HG02588 (cell line): ENCODE measurements at regions not wholly inside any gene's neighbourhood (a gene's known extent, or its start where the extent isn't known, plus 50 kb on each side); places are given as distances from the start of the nearest gene placed in this dataset.

Experiments used
- ATAC-seq: cut with Tn5 transposase; IDR thresholded peaks from one replicate; pipeline ENCODE4 v1.9.1; 2021; ENCODE audit warnings: mild to moderate bottlenecking, moderate library complexity; ENCODE audit not compliant: unreplicated experiment

DNA sequence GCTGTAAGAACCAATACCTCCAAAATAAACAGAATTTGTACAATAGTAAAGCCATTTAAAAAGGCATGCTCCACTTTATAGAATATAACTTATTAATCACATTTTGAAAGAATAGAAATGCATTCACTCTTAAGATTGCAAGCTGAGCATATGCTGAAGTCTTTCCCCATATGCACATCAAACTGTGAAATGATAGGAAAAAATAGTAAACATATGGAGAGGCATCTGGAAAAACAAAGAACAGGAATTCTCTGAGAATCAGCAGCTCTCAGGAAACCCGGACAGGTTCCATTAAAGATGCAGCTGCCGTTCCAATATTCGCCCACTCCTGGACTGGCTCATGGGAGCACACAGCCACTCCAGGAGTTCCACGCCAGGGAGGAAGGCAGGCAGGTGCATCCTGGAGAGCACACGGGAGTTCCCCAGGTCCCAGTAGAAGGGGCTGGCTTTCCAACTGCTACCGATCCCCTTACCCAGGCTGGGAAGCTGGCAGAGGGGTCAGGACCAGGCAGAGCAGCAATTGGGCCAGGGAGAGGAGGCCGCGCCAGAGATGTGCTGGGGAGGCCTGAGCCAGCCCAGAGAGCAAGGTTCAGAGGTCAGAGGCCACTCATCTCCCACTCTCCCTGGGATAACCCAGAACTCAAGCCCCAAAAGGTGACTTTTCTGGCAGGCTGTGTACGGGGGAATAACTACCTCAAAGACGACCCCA, 111.1 kb downstream of the DLL1 start:
- no peak for ATAC-seq

- no peak for ATAC-seq
Observed at GRCh38 chr6:170178561-170179477, 112.1 kb downstream of the DLL1 start.

- no peak for ATAC-seq
Observed at GRCh38 chr6:170177772-170178560, 112.9 kb downstream of the DLL1 start.

- no peak for ATAC-seq
Observed at GRCh38 chr6:170176898-170177771, 113.7 kb downstream of the DLL1 start.

DNA sequence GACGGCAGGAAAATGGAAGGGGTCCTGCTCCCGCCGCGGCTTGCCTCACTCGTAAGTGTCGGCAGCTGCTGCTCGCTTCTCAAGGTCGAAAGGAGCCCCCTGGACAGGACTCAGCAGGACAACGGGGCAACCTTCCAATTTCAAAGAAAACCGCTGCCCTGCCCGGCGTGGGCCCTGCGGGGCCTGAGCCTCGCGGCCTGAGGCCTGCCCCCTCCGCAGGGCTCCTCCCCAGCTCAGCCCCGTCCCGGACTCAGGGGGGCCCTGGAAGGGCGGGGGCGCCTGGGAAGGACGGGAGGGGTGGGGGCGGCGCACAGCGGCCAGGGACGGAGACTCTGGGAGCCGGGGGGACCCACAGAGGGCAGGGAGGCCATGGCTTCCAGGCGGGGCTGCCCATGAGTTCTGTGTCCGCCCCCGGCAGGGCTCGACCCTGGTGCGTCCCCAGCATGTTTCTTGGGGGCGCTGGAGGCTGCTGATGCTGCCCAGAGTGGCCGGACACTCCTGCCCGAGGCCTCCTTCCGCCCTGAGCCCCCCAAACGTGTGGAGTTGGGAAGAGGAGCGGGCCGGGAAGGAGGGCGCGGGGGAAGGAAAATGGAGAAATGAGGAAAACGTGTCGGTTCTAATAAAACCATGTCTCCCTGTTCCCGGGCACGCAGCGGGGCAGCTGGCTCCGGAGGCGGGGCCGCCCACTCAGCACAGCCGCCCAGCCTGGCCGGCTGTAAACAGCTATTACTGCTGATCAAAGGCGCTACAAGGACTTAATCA, 114.6 kb downstream of the DLL1 start:
- ATAC-seq: no peak

GRCh38 chr6:170175644-170176135, 115.2 kb downstream of the DLL1 start:
- ATAC-seq: no peak

- ATAC-seq: no peak
Observed at GRCh38 chr6:170174771-170175643, 115.9 kb downstream of the DLL1 start.

- no peak for ATAC-seq
Observed at GRCh38 chr6:170174124-170174770, 116.6 kb downstream of the DLL1 start.

- no peak for ATAC-seq
Observed at GRCh38 chr6:170173335-170173881, 117.5 kb downstream of the DLL1 start.

DNA sequence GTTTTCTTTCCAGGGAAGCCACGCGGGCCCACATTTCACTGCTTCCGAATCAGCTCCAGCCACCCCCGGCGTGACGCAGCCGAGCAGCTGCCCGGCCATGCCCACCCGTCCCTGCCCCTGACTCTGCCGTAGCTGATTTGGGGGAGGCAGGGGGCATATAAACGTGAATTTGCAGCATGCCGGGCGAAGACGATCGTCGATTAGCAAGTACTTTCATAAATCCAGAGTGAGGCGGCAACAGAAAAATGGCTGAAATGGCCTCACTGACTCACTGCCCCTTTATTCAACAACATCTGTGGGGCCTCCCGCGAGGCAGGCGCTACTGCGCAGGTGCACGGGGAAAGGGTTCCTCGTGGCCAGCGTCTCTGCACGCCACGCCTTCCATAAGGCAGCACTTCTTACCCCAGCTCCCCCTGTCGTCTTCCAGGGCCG, 118.0 kb downstream of the DLL1 start:
- ATAC-seq: no peak

DNA sequence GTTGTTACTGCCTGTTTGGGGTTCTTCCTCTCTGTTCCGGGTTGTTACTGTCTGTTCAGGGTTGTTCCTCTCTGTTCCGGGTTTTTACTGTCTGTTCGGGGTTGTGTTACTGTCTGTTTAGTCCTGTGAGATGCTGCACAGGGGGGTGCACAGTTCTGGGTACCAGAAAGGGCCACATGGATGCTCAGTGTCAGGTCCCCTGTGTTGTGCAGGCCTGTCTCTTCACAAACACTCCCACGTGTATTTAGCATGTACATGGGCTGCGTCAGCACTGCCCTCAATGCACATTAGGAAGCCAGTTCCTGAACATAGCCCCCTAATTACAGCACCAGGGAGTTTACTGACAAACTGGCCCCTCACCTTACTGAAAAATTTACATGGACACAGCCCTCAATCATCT, 118.5 kb downstream of the DLL1 start:
- no peak for ATAC-seq

GRCh38 chr6:170167657-170168159, 123.2 kb downstream of the DLL1 start:
- no peak for ATAC-seq

GRCh38 chr6:170166511-170167122, 124.3 kb downstream of the DLL1 start:
- no peak for ATAC-seq

DNA sequence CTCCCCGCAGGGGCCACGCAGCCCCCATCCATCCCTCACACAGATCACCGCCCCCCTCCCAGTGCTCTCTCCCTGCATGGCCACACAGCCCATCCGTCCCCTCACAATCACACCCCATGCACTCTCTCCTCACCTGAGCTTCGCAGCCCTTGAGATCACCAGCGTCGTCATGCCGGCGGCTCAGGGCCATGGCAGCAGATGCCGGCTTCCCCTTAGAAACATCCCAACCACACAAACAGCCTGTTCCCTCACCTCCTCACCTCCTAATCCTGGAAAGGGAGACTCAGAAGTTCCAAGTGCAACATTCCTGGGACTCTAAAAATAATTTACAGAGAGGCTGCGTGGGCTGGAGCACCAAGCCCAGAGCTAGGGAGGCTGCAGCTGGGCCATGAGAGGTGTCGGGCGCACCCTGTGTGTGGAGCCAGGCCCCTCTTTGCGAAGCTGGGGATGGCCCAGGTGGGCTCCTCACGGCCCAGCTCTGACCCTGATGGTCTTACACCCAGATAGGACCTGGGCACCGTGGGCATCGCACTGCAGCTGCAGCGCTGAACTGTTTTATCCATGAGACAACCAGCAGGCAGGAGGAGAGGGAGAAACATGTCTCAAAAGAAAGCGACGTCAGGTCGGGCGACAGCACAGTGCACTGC, 125.3 kb downstream of the DLL1 start:
- ATAC-seq: no peak

DNA sequence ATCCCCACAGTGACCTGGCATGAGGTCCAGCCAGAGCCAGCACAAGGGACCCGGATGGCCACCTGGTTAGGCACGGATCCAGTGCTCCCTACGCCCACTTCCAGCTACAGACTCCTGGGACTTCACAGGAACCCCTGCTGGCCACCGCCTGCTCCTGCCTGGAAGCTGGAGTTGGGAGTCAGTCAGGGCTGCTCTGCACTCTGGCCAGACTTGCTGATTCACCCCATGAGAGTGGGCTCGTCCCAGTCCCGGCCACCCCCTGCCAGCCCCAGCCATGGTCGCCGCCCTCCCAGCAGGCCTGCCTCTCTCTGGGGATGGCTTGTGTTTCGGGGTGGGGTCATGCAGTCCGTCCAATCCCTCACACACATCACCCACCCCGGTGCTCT, 125.8 kb downstream of the DLL1 start:
- no peak for ATAC-seq

- ATAC-seq: no peak
Observed at GRCh38 chr6:170164271-170164900, 126.5 kb downstream of the DLL1 start.
